OCI-LY1 (cell line): ENCODE measurements at regions not wholly inside any gene's neighbourhood (a gene's known extent, or its start where the extent isn't known, plus 50 kb on each side); places are given as distances from the start of the nearest gene placed in this dataset.

Experiments used
- EZH2 ChIP-seq: fragments of 200-600 bp; sonication (generic), shearing (Covaris generic); IDR thresholded peaks from 2 replicates; pipeline ENCODE4 v1.8.0; 2017; ENCODE audit warnings: borderline replicate concordance, mixed run types, mild to moderate bottlenecking, antibody characterized with exemption, low read length, moderate library complexity, mixed read lengths
- TF ChIP-seq, protein P1 (sequence below): fragments of 200-600 bp; sonication (generic), shearing (Covaris generic); IDR thresholded peaks from 2 replicates; pipeline ENCODE4 v1.5.1; 2017; ENCODE audit warnings: mild to moderate bottlenecking, antibody characterized with exemption, low read length, moderate library complexity, mixed read lengths

DNA sequence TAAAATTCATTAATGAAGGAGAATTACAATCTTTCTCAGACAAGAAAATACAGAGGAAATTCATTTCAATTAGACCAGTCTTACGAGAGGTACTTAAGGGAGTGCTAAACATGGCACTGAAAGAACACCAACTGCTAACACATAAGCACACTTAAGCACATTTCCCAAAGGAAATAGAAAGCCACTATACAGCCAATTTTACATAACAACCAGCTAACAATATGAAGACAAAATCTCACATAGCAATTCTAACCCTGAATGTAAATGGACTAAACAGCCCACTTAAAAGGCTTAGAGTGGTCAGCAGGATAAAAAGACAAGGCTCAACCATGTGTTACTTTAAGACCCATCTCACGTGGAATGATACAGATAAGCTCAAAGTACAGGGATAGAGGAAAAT lies 339.5 kb upstream of the LUZP2 start:
- TF ChIP-seq, protein P1, sequence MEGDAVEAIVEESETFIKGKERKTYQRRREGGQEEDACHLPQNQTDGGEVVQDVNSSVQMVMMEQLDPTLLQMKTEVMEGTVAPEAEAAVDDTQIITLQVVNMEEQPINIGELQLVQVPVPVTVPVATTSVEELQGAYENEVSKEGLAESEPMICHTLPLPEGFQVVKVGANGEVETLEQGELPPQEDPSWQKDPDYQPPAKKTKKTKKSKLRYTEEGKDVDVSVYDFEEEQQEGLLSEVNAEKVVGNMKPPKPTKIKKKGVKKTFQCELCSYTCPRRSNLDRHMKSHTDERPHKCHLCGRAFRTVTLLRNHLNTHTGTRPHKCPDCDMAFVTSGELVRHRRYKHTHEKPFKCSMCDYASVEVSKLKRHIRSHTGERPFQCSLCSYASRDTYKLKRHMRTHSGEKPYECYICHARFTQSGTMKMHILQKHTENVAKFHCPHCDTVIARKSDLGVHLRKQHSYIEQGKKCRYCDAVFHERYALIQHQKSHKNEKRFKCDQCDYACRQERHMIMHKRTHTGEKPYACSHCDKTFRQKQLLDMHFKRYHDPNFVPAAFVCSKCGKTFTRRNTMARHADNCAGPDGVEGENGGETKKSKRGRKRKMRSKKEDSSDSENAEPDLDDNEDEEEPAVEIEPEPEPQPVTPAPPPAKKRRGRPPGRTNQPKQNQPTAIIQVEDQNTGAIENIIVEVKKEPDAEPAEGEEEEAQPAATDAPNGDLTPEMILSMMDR, result no peak
- TF ChIP-seq EZH2, result no peak
